ENCODE measurements at regions not wholly inside any gene's neighbourhood (a gene's known extent, or its start where the extent isn't known, plus 50 kb on each side); places are given as distances from the start of the nearest gene placed in this dataset.

DNA sequence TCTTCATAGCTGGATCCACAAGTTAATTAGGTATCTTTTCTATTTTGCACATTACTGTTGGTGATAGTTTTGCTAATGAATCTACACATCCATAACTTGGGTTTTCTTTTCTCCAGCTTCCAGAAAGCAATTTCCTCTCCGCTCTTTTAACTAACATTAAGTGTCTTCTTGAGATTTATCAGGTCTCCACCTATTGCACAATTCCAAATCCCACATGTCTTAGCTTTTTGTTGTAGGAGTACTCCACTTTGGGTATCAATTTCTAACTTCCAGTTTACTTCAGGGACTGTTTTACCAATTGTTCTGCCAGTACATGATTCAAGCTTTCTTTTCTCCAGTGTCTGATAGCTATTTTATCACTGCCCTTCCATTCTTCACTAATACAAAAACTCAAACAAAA lies 129.6 kb downstream of the OLFM4 start:
- ATAC-seq (no peak), DNase-seq (no peak)
- TF ChIP-seq, protein P1, sequence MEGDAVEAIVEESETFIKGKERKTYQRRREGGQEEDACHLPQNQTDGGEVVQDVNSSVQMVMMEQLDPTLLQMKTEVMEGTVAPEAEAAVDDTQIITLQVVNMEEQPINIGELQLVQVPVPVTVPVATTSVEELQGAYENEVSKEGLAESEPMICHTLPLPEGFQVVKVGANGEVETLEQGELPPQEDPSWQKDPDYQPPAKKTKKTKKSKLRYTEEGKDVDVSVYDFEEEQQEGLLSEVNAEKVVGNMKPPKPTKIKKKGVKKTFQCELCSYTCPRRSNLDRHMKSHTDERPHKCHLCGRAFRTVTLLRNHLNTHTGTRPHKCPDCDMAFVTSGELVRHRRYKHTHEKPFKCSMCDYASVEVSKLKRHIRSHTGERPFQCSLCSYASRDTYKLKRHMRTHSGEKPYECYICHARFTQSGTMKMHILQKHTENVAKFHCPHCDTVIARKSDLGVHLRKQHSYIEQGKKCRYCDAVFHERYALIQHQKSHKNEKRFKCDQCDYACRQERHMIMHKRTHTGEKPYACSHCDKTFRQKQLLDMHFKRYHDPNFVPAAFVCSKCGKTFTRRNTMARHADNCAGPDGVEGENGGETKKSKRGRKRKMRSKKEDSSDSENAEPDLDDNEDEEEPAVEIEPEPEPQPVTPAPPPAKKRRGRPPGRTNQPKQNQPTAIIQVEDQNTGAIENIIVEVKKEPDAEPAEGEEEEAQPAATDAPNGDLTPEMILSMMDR (IDR thresholded peaks at IDR 0.05), result no peak
- no peaks in the 10 kb centered on the region for H3K36me3 ChIP-seq (ENCODE audit: low read depth)
- intact Hi-C loops (cut with DNase I, micrococcal nuclease), result no loop called here
- no peak overlapping the region for H3K4me3 ChIP-seq
- H3K9me3 ChIP-seq, result no peaks in the 10 kb centered on the region
- H3K4me1 ChIP-seq (ENCODE audit: low read depth), result no peaks in the 10 kb centered on the region

DNA sequence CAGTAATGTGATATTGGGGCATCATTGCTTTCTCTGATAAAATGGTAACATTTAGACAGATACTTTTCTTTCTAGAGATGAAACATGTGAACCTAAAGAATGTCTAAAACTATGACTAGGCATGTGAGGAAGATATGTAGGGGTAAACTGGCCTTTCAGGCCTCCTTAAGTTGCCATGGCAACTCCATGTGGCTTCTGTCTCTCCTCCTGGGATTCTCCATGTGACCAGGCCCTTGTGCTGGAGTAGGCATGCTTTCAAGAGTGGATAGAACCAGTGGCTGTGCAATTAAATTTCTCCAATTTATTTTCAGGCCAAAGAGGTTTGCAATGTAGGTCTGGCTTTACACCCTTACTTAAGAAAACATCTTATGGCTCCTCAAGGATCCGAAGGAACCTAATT lies 130.8 kb downstream of the OLFM4 start:
- Histone ChIP-seq H3K36me3 (ENCODE audit: low read depth) (no peaks in the 10 kb centered on the region), H3K4me3 (no peak overlapping the region), H3K9me3 (no peaks in the 10 kb centered on the region), H3K4me1 (ENCODE audit: low read depth) (no peaks in the 10 kb centered on the region)
- no peak for DNase-seq
- intact Hi-C loops (cut with DNase I, micrococcal nuclease), result no loop called here
- no peak for ATAC-seq
- TF ChIP-seq, protein P1 (IDR thresholded peaks at IDR 0.05), result no peak

DNA sequence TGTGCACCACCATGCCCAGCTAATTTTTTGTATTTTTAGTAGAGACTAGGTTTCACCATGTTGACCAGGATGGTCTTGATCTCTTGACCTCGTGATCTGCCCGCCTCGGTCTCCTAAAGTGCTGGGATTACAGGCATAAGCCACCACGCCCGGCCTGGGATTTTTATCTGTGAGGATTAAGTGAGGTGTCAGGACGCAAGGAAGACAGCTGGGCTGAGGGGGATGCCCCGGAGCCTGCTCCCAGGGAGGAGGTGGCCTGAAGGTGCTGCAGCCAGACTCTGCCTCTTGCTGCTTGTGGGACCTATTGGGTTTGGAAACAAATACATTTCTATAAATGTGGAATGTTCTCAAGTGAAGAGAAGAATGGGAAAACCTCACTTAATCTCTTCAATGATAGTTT lies 131.6 kb downstream of the OLFM4 start:
- intact Hi-C loops (cut with DNase I, micrococcal nuclease), result no loop called here
- no peak for ATAC-seq
- TF ChIP-seq, protein P1 (IDR thresholded peaks at IDR 0.05), result no peak

DNA sequence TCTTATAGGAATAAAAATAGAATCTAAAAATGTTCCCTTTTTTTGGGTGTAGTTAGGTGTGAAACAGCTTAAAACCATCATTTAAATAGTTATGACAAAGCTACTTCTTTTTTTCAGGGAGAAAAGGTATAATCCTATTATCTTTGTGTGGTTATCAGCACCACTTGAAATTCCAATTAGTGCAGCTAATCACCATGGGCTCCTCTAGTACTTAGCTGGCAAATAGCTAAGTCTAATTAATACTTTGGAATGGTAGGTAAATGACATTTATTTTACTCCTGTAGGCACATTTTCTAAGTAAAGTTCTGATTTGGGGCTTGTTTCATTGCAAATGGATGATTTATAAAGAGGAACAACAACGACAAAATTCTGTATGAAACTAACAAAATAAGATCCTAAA lies 132.6 kb downstream of the OLFM4 start:
- TF ChIP-seq, protein P1 (IDR thresholded peaks at IDR 0.05), result no peak
- DNase-seq, result no peak
- intact Hi-C loops (cut with DNase I, micrococcal nuclease), result no loop called here
- ATAC-seq, result no peak
- Histone ChIP-seq H3K9me3 (no peaks in the 10 kb centered on the region), H3K4me1 (ENCODE audit: low read depth) (no peaks in the 10 kb centered on the region), H3K36me3 (ENCODE audit: low read depth) (no peaks in the 10 kb centered on the region), H3K4me3 (no peak overlapping the region)

More for the DNA sequence above, 131.6 kb downstream of the OLFM4 start:
- H3K4me3 ChIP-seq, result no peak overlapping the region
- no peaks in the 10 kb centered on the region for H3K9me3 ChIP-seq
- no peaks in the 10 kb centered on the region for H3K36me3 ChIP-seq (ENCODE audit: low read depth)
- H3K4me1 ChIP-seq (ENCODE audit: low read depth), result no peaks in the 10 kb centered on the region
- DNase-seq, result no peak

DNA sequence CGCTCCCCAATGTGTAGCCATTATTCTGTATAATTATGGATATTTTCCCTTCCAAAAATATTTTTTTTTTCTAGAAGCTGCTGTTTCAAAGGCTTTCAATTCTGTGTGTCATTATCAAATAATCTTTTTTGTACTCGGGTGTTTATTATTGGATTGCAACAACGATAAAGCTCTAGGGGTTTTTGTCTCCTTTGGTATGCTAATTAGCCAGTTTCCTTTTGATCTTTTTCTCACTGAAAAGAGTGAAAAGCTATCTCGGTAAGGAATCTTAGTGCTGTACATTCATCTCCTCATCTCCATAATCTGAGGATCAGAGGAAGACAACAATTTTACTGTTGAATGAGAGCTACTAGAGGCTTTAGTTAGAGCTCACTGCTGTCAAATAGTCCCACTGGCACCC lies 136.6 kb downstream of the OLFM4 start:
- H3K9me3 ChIP-seq, result no peaks in the 10 kb centered on the region
- ATAC-seq (no peak), DNase-seq (no peak)
- no peaks in the 10 kb centered on the region for H3K4me1 ChIP-seq (ENCODE audit: low read depth)
- H3K36me3 ChIP-seq (ENCODE audit: low read depth), result no peaks in the 10 kb centered on the region
- no peak overlapping the region for H3K4me3 ChIP-seq
- intact Hi-C loops (cut with DNase I, micrococcal nuclease), result no loop called here
- TF ChIP-seq, protein P1 (IDR thresholded peaks at IDR 0.05), result no peak

DNA sequence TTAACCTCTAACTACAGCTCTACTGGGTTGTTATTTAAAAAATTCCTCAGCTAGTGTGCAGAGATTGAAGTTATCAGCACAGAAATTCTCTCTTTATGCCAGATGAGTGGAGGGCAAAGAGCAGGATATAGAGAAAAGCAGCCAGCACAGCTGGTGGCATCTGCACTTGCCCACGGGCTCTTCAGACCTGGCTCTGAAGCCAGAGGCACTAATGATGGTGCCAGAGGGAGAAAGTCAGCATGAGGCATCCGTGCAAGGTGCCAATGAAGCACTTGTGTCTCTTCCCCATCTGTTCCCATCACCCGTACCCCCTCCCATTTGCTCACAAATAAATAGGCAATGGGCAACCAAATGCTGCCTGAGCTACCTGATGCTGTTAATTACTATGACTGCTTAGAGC lies 138.9 kb downstream of the OLFM4 start:
- TF ChIP-seq, protein P1 (IDR thresholded peaks at IDR 0.05), result no peak

More for the DNA sequence above, 138.9 kb downstream of the OLFM4 start:
- DNase-seq (no peak), ATAC-seq (no peak)
- Histone ChIP-seq H3K4me1 (ENCODE audit: low read depth) (no peaks in the 10 kb centered on the region), H3K36me3 (ENCODE audit: low read depth) (no peaks in the 10 kb centered on the region), H3K4me3 (no peak overlapping the region), H3K9me3 (no peaks in the 10 kb centered on the region)
- intact Hi-C loops (cut with DNase I, micrococcal nuclease), result no loop called here
